Endothelial cell of umbilical vein (primary cell): ENCODE measurements at regions not wholly inside any gene's neighbourhood (a gene's known extent, or its start where the extent isn't known, plus 50 kb on each side); places are given as distances from the start of the nearest gene placed in this dataset.

Source experiments
- BruUV-seq: library from RNA; stranded (reverse); fragments of 400-500 nt; replicated peaks from 2 replicates; lab custom pipeline; 2021; lab: Mats Ljungman, UMichigan
- CTCF ChIA-PET: fragments of 300-600, 350-600 bp; sonication (Branson Sonifier 250); formaldehyde crosslinking; loops from one replicate; lab custom pipeline; 2021; ENCODE audit warnings: antibody characterized with exemption, inconsistent platforms; lab: Charles Lee
- POLR2A ChIA-PET: fragments of 300-600, 350-600 bp; sonication (Branson Sonifier 250); formaldehyde crosslinking; loops from one replicate; lab custom pipeline; 2021; ENCODE audit warnings: antibody characterized with exemption, inconsistent platforms; lab: Charles Lee
- DNase-seq: peaks from one replicate; pipeline ENCODE4 v3.0.0-alpha.2; 2011; ENCODE audit warnings: low read depth, low spot score
- FAIRE-seq: peaks from 2 replicates; lab custom pipeline; 2011; peaks lifted over from hg19 to GRCh38; lab: Jason Lieb, UNC
- H2AFZ ChIP-seq: 2 replicates; pipeline ENCODE4 v1.6.0; 2012; ENCODE audit warnings: low read depth, low read length, control low read depth, inconsistent platforms
- H3K27ac ChIP-seq: 2 replicates; pipeline ENCODE4 v1.5.1; 2011; ENCODE audit warnings: low read depth, mild to moderate bottlenecking, control low read depth, low read length, moderate library complexity; ENCODE audit not compliant: insufficient read depth
- H3K27me3 ChIP-seq, 2 experiments: 2 replicates each; pipeline versions ENCODE4 v1.6.0 to v1.6.1; 2011; ENCODE audit warnings: low read length in 2 of 2, mixed read lengths in 1 of 2; ENCODE audit not compliant: control insufficient read depth in 2 of 2, insufficient read depth in 2 of 2
- H3K36me3 ChIP-seq, 2 experiments: 2 replicates in 1 of 2; 3 replicates in 1 of 2; pipeline ENCODE4 v1.5.1; 2011; ENCODE audit warnings: low read length in 2 of 2, mild to moderate bottlenecking in 1 of 2, moderate library complexity in 1 of 2; ENCODE audit not compliant: control insufficient read depth in 2 of 2, insufficient read depth in 2 of 2; ENCODE audit errors: extremely low read depth in 1 of 2
- H3K4me1 ChIP-seq: 3 replicates; pipeline ENCODE4 v1.5.1; 2011; ENCODE audit warnings: mild to moderate bottlenecking, low read length; ENCODE audit not compliant: control insufficient read depth, insufficient read depth; ENCODE audit errors: extremely low read depth
- H3K4me2 ChIP-seq: 2 replicates; pipeline ENCODE4 v1.6.1; 2011; ENCODE audit warnings: low read length, control low read depth, mixed read lengths; ENCODE audit not compliant: insufficient read depth
- H3K4me3 ChIP-seq, 3 experiments: fragments of 200-600 bp in 1 of 3; sonication (generic), shearing (Covaris generic) in 1 of 3; replicated peaks in 1 of 3; 2 replicates each; pipeline ENCODE4 v1.5.1; 2011 to 2016; ENCODE audit warnings: control low read depth in 3 of 3, low read length in 3 of 3, mild to moderate bottlenecking in 2 of 3, inconsistent platforms in 1 of 3, low read depth in 1 of 3, moderate library complexity in 1 of 3; ENCODE audit not compliant: insufficient read depth in 1 of 3
- H3K79me2 ChIP-seq: 2 replicates; pipeline ENCODE4 v1.6.0; 2012; ENCODE audit warnings: low read length, inconsistent platforms; ENCODE audit not compliant: control insufficient read depth, insufficient read depth
- H3K9ac ChIP-seq: replicated peaks from 2 replicates; pipeline ENCODE3; 2011; ENCODE audit warnings: low read length, control low read depth; ENCODE audit not compliant: insufficient read depth; ENCODE audit errors: extremely low read depth
- H3K9me1 ChIP-seq: replicated peaks from 3 replicates; pipeline ENCODE4 v1.6.0; 2011; ENCODE audit warnings: mild to moderate bottlenecking, low read length; ENCODE audit not compliant: control insufficient read depth, insufficient read depth; ENCODE audit errors: extremely low read depth
- H3K9me3 ChIP-seq: replicated peaks from 2 replicates; pipeline ENCODE4 v1.5.1; 2012; ENCODE audit warnings: low read length, inconsistent platforms; ENCODE audit not compliant: control insufficient read depth, insufficient read depth
- H4K20me1 ChIP-seq: replicated peaks from 2 replicates; pipeline ENCODE3; 2011; ENCODE audit warnings: mild to moderate bottlenecking, low read length; ENCODE audit not compliant: control insufficient read depth, insufficient read depth; ENCODE audit errors: extremely low read depth
- EZH2 ChIP-seq: IDR thresholded peaks from 2 replicates; pipeline ENCODE4 v1.6.1; 2012; ENCODE audit warnings: borderline replicate concordance, low read depth, mild to moderate bottlenecking, moderate library complexity, low read length, inconsistent platforms; ENCODE audit not compliant: severe bottlenecking
- FOS ChIP-seq: IDR thresholded peaks from 2 replicates; pipeline ENCODE4 v1.6.1; 2011; ENCODE audit warnings: mild to moderate bottlenecking, low read length, moderate library complexity, borderline replicate concordance; ENCODE audit not compliant: insufficient read depth
- GATA2 ChIP-seq: IDR thresholded peaks from 2 replicates; pipeline ENCODE4 v1.7.0; 2011; ENCODE audit warnings: low read depth, mild to moderate bottlenecking, moderate library complexity, mixed read lengths, low read length; ENCODE audit not compliant: insufficient read length, insufficient read depth
- JUN ChIP-seq: IDR thresholded peaks from 2 replicates; pipeline ENCODE4 v1.6.1; 2011; ENCODE audit warnings: borderline replicate concordance, low read depth; ENCODE audit not compliant: insufficient read length, insufficient read depth
- MAX ChIP-seq: IDR thresholded peaks from 2 replicates; pipeline ENCODE4 v1.6.1; 2011; ENCODE audit not compliant: insufficient read depth, insufficient read length
- MYC ChIP-seq: IDR thresholded peaks from one replicate; pipeline ENCODE4 v1.6.1; 2011; ENCODE audit warnings: mild to moderate bottlenecking, low read depth, low read length
- POLR2A ChIP-seq: IDR thresholded peaks from 2 replicates; pipeline ENCODE4 v1.6.1; 2012; ENCODE audit warnings: low read depth, mild to moderate bottlenecking, control low read depth, low read length
- POLR2AphosphoS5 ChIP-seq: IDR thresholded peaks from 2 replicates; pipeline ENCODE4 v1.6.1; 2012; ENCODE audit warnings: low read depth, mild to moderate bottlenecking, control low read depth, low read length, moderate library complexity; ENCODE audit not compliant: insufficient read depth
- dilution Hi-C: fragments of 300-500 bp; cut with MboI; formaldehyde crosslinking; loops from one replicate; pipeline ENCODE4 v1.15.0; 2019; ENCODE audit warnings: low sequenced_read_pairs; ENCODE audit not compliant: extremely low pct_ligation_motif_present
- intact Hi-C: fragments of 100-400 bp; cut with micrococcal nuclease; formaldehyde crosslinking; loops from one replicate; pipeline ENCODE4 v1.10.0; 2022
- TF ChIP-seq, protein P1 (sequence below), 2 donors: IDR thresholded peaks; 1 replicate in 1 of 2; 2 replicates in 1 of 2; pipeline ENCODE4 v1.5.1; 2011; ENCODE audit warnings: low read length in 2 of 2, mild to moderate bottlenecking in 2 of 2, moderate library complexity in 2 of 2, control low read depth in 1 of 2, inconsistent platforms in 1 of 2, low read depth in 1 of 2; ENCODE audit not compliant: insufficient read depth in 1 of 2; ENCODE audit errors: extremely low read depth in 1 of 2

GRCh38 chr15:93852761-93853160 is 378.6 kb upstream of the MCTP2 start:
- no peaks in the 10 kb centered on the region for H3K4me1 ChIP-seq
- H3K36me3 ChIP-seq: no peaks in the 10 kb centered on the region
- no peaks in the 10 kb centered on the region for H3K27me3 ChIP-seq
- H3K9me3 ChIP-seq: peaks cover 2% of the 10 kb centered on the region
- ChIA-PET POLR2A (no interaction called here), CTCF (no interaction called here)
- H4K20me1 ChIP-seq: no peaks in the 10 kb centered on the region
- H3K27ac ChIP-seq: no peak overlapping the region
- intact Hi-C loops (loop anchor here (5.0 kb wide), 1 partner anchor 215 kb away; no protein-coding TSS in a partner anchor), dilution Hi-C loops (no loop called here)
- no peak overlapping the region for H3K4me2 ChIP-seq
- DNase-seq (no peak), FAIRE-seq (no peak)
- H3K79me2 ChIP-seq: no peaks in the 10 kb centered on the region
- BruUV-seq: no TSS peak
- H3K9ac ChIP-seq: no peak overlapping the region
- no peaks in the 10 kb centered on the region for H3K9me1 ChIP-seq
- no peak overlapping the region for H3K4me3 ChIP-seq
- no peak overlapping the region for H2AFZ ChIP-seq
- TF ChIP-seq POLR2A (no peak), MYC (no peak), GATA2 (no peak), EZH2 (no peak), FOS (no peak), MAX (no peak), JUN (no peak), POLR2AphosphoS5 (no peak)
- TF ChIP-seq, protein P1, sequence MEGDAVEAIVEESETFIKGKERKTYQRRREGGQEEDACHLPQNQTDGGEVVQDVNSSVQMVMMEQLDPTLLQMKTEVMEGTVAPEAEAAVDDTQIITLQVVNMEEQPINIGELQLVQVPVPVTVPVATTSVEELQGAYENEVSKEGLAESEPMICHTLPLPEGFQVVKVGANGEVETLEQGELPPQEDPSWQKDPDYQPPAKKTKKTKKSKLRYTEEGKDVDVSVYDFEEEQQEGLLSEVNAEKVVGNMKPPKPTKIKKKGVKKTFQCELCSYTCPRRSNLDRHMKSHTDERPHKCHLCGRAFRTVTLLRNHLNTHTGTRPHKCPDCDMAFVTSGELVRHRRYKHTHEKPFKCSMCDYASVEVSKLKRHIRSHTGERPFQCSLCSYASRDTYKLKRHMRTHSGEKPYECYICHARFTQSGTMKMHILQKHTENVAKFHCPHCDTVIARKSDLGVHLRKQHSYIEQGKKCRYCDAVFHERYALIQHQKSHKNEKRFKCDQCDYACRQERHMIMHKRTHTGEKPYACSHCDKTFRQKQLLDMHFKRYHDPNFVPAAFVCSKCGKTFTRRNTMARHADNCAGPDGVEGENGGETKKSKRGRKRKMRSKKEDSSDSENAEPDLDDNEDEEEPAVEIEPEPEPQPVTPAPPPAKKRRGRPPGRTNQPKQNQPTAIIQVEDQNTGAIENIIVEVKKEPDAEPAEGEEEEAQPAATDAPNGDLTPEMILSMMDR (IDR thresholded peaks at IDR 0.05; ENCODE audit: extremely low read depth in 1 of 2, insufficient read depth in 1 of 2, low read depth in 1 of 2, low read length in 2 of 2): no peak
